Ovary (tissue), 3 donors: ENCODE measurements at regions not wholly inside any gene's neighbourhood (a gene's known extent, or its start where the extent isn't known, plus 50 kb on each side); places are given as distances from the start of the nearest gene placed in this dataset.

ENCODE experiments used
- EP300 ChIP-seq: sonication (generic); formaldehyde crosslinking; IDR thresholded peaks from one replicate; pipeline ENCODE4 v1.6.1; 2017; ENCODE audit warnings: antibody characterized with exemption
- POLR2A ChIP-seq: fragments of 450-650 bp; IDR thresholded peaks from one replicate; pipeline ENCODE4 v1.6.1; 2017; ENCODE audit warnings: antibody characterized with exemption, mild to moderate bottlenecking, moderate library complexity
- TF ChIP-seq, protein P1 (sequence below), 3 donors: fragments of 450-650 bp in 2 of 3; fragments of 200-600 bp in 1 of 3; IDR thresholded peaks; one replicate each; pipeline versions ENCODE4 v1.5.1 to v1.8.0; 2016 to 2022; ENCODE audit warnings: antibody characterized with exemption in 3 of 3, mild to moderate bottlenecking in 1 of 3
- donor health status: DM: no; HTN: no; CAD: no.

DNA sequence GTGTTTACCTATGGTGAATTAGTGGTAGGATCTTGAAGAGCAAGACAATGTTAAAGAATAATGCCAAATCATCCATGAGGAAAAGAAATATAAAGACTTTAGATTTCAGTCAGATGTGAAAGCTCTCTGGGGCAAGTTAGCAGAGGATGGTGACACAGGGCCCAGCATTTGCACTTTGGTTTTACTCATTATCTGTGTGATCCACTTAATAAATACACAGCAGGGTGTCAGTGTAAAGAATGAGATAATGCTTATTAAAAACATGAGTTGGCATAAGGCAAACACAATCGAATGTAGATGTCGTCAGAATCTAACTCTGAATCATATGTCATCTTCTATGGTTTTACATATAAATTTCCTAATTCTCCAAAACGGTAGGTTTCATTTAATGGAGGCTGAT, 130.4 kb upstream of the PREP start:
- TF ChIP-seq POLR2A (no peak), EP300 (no peak)
- TF ChIP-seq, protein P1, sequence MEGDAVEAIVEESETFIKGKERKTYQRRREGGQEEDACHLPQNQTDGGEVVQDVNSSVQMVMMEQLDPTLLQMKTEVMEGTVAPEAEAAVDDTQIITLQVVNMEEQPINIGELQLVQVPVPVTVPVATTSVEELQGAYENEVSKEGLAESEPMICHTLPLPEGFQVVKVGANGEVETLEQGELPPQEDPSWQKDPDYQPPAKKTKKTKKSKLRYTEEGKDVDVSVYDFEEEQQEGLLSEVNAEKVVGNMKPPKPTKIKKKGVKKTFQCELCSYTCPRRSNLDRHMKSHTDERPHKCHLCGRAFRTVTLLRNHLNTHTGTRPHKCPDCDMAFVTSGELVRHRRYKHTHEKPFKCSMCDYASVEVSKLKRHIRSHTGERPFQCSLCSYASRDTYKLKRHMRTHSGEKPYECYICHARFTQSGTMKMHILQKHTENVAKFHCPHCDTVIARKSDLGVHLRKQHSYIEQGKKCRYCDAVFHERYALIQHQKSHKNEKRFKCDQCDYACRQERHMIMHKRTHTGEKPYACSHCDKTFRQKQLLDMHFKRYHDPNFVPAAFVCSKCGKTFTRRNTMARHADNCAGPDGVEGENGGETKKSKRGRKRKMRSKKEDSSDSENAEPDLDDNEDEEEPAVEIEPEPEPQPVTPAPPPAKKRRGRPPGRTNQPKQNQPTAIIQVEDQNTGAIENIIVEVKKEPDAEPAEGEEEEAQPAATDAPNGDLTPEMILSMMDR (IDR thresholded peaks at IDR 0.05): no peak
